GM23338 (cell line): ENCODE measurements at regions not wholly inside any gene's neighbourhood (a gene's known extent, or its start where the extent isn't known, plus 50 kb on each side); places are given as distances from the start of the nearest gene placed in this dataset.
A peak's percentile ranks its signal among the peaks of the same experiment; 100 is the strongest.

Experiments
- ATAC-seq: fragments of 200-7000 bp; cut with Tn5 transposase; 3 replicates; pipeline ENCODE4 v1.9.1; 2020
- DNase-seq: peaks from one replicate; pipeline ENCODE4 v3.0.0-alpha.2; 2015; ENCODE audit warnings: low spot score
- H2AFZ ChIP-seq: fragments of 200-600 bp; sonication (generic); 2 replicates; pipeline ENCODE4 v1.8.0; 2016; ENCODE audit warnings: antibody characterized with exemption, mild to moderate bottlenecking, moderate library complexity
- H3F3A ChIP-seq: fragments of 200-600 bp; sonication (generic); replicated peaks from 2 replicates; pipeline ENCODE4 v1.8.0; 2017; ENCODE audit warnings: antibody characterized with exemption, mixed run types, low read depth
- H3K27ac ChIP-seq: fragments of 200-600 bp; sonication (generic); 2 replicates; pipeline ENCODE4 v1.6.1; 2016; ENCODE audit warnings: low read depth
- H3K27me3 ChIP-seq: fragments of 200-600 bp; sonication (generic); 2 replicates; pipeline ENCODE4 v1.8.0; 2016; ENCODE audit warnings: mild to moderate bottlenecking, mixed run types, moderate library complexity; ENCODE audit not compliant: insufficient read depth
- H3K36me3 ChIP-seq: fragments of 200-600 bp; sonication (generic); 2 replicates; pipeline ENCODE4 v1.8.0; 2016; ENCODE audit warnings: mild to moderate bottlenecking; ENCODE audit not compliant: insufficient read depth
- H3K4me1 ChIP-seq: fragments of 200-600 bp; sonication (generic); 2 replicates; pipeline ENCODE4 v1.8.0; 2016; ENCODE audit warnings: mild to moderate bottlenecking, moderate library complexity; ENCODE audit not compliant: insufficient read depth
- H3K4me2 ChIP-seq: fragments of 200-600 bp; sonication (generic); 2 replicates; pipeline ENCODE4 v1.7.1; 2017; ENCODE audit warnings: mixed run types
- H3K4me3 ChIP-seq: fragments of 200-600 bp; sonication (generic); 2 replicates; pipeline ENCODE4 v1.6.1; 2016; ENCODE audit warnings: mixed run types
- H3K79me2 ChIP-seq: fragments of 200-600 bp; sonication (generic); replicated peaks from 2 replicates; pipeline ENCODE4 v1.8.0; 2017; ENCODE audit warnings: mild to moderate bottlenecking; ENCODE audit not compliant: insufficient read depth
- H3K9me2 ChIP-seq: fragments of 200-600 bp; sonication (generic); 2 replicates; pipeline ENCODE4 v1.8.0; 2017; ENCODE audit not compliant: insufficient read depth
- H4K20me1 ChIP-seq: fragments of 200-600 bp; sonication (generic); replicated peaks from 2 replicates; pipeline ENCODE4 v1.8.0; 2017; ENCODE audit warnings: mild to moderate bottlenecking; ENCODE audit not compliant: insufficient read depth
- H3K27ac Mint-ChIP-seq: 2 replicates; pipeline ENCODE4 v1.8.0; 2020; ENCODE audit warnings: inconsistent platforms, mild to moderate bottlenecking, moderate library complexity, mixed read lengths
- H3K27me3 Mint-ChIP-seq: 3 replicates; pipeline ENCODE4 v1.8.0; 2022; ENCODE audit warnings: low read depth, mild to moderate bottlenecking, moderate library complexity, mixed read lengths, inconsistent platforms; ENCODE audit not compliant: insufficient read depth, poor library complexity
- H3K36me3 Mint-ChIP-seq: 3 replicates; pipeline ENCODE4 v1.8.0; 2021; ENCODE audit warnings: low read depth, mild to moderate bottlenecking, inconsistent platforms, moderate library complexity, mixed read lengths
- H3K4me1 Mint-ChIP-seq: 3 replicates; pipeline ENCODE4 v1.8.0; 2020; ENCODE audit warnings: mild to moderate bottlenecking, inconsistent platforms, mixed read lengths
- H3K4me3 Mint-ChIP-seq: 3 replicates; pipeline ENCODE4 v1.8.0; 2021; ENCODE audit warnings: moderate library complexity, mild to moderate bottlenecking, inconsistent platforms, mixed read lengths
- H3K9me3 Mint-ChIP-seq: 3 replicates; pipeline ENCODE4 v1.8.0; 2020; ENCODE audit warnings: moderate library complexity, mild to moderate bottlenecking, inconsistent platforms, mixed read lengths
- CREB1 ChIP-seq: fragments of 250-450 bp; sonication (Bioruptor Pico); IDR thresholded peaks from 2 replicates; pipeline ENCODE4 v1.5.0; 2020; ENCODE audit warnings: low read depth, mild to moderate bottlenecking, moderate library complexity
- CTCF ChIP-seq, 2 experiments: fragments of 200-600 bp in 1 of 2; sonication (generic) in 1 of 2; conservative IDR thresholded peaks; 2 replicates each; pipeline versions ENCODE4 v1.5.1 to v1.6.1; 2016 to 2017; ENCODE audit warnings: antibody characterized with exemption in 2 of 2, low read depth in 2 of 2, mild to moderate bottlenecking in 2 of 2, moderate library complexity in 1 of 2
- ETS1 ChIP-seq: IDR thresholded peaks from 2 replicates; pipeline ENCODE4 v1.6.1; 2016; ENCODE audit warnings: antibody characterized with exemption
- EZH2 ChIP-seq: fragments of 200-600 bp; sonication (generic); IDR thresholded peaks from one replicate; pipeline ENCODE4 v1.8.0; 2017; ENCODE audit warnings: antibody characterized with exemption, mild to moderate bottlenecking, low read depth; ENCODE audit not compliant: unreplicated experiment
- EZH2phosphoT487 ChIP-seq: fragments of 200-600 bp; sonication (generic); IDR thresholded peaks from one replicate; pipeline ENCODE4 v1.8.1; 2018; ENCODE audit warnings: antibody characterized with exemption; ENCODE audit not compliant: unreplicated experiment
- JUNB ChIP-seq: IDR thresholded peaks from one replicate; pipeline ENCODE4 v1.6.1; 2016; ENCODE audit warnings: antibody characterized with exemption; ENCODE audit not compliant: unreplicated experiment
- NANOG ChIP-seq: IDR thresholded peaks from 2 replicates; pipeline ENCODE4 v1.6.1; 2016; ENCODE audit warnings: antibody characterized with exemption, borderline replicate concordance
- POLR2AphosphoS5 ChIP-seq: IDR thresholded peaks from 2 replicates; pipeline ENCODE4 v1.6.1; 2016; ENCODE audit warnings: antibody characterized with exemption, low read depth
- REST ChIP-seq: IDR thresholded peaks from one replicate; pipeline ENCODE4 v1.6.1; 2018; ENCODE audit warnings: antibody characterized with exemption; ENCODE audit not compliant: unreplicated experiment
- STAT1 ChIP-seq: IDR thresholded peaks from one replicate; pipeline ENCODE4 v1.6.1; 2016; ENCODE audit warnings: antibody characterized with exemption; ENCODE audit not compliant: unreplicated experiment
- ZNF114 ChIP-seq: fragments of 250-450 bp; sonication (Bioruptor Pico); IDR thresholded peaks from 2 replicates; pipeline ENCODE4 v1.5.0; 2020; ENCODE audit warnings: mild to moderate bottlenecking, moderate library complexity
- ZNF331 ChIP-seq: fragments of 250-450 bp; sonication (Bioruptor Pico); IDR thresholded peaks from 2 replicates; pipeline ENCODE4 v1.5.0; 2020; ENCODE audit warnings: low read depth, mild to moderate bottlenecking, moderate library complexity
- ZNF462 ChIP-seq: fragments of 250-450 bp; sonication (Bioruptor Pico); IDR thresholded peaks from 2 replicates; pipeline ENCODE4 v1.5.0; 2020; ENCODE audit warnings: mild to moderate bottlenecking, moderate library complexity

- 0 out of 2 replicates have a peak overlapping the region, but pooled peaks have one; percentile 39 for H2AFZ ChIP-seq
Measured at GRCh38 chr13:44834404-44834803, 154.9 kb downstream of the NUFIP1 start.

More at GRCh38 chr13:44834404-44834803, 154.9 kb downstream of the NUFIP1 start:
- peaks cover 9% of the 10 kb centered on the region for H3K9me2 ChIP-seq
- no peak for DNase-seq
- TF ChIP-seq CTCF (conservative IDR thresholded peaks at IDR 0.05; ENCODE audit: low read depth in 2 of 2) = no peak
- no peak for TF ChIP-seq NANOG
- no peak for TF ChIP-seq POLR2AphosphoS5
- no peak for TF ChIP-seq STAT1
- no peak for TF ChIP-seq ZNF114
- no peak for TF ChIP-seq JUNB
- no peak for TF ChIP-seq ZNF462 (CRISPR knock-in tag)
- TF ChIP-seq CREB1 (CRISPR knock-in tag) = no peak
- no peak for TF ChIP-seq ZNF331
- TF ChIP-seq ETS1 = no peak
- no peak for TF ChIP-seq EZH2
- no peak for TF ChIP-seq REST
- TF ChIP-seq EZH2phosphoT487 = no peak
- H3K4me1 ChIP-seq = no peaks in the 10 kb centered on the region
- H3F3A ChIP-seq = no peaks in the 10 kb centered on the region
- H3K4me1 Mint-ChIP-seq = no peaks in the 10 kb centered on the region
- no peak overlapping the region for H3K27ac ChIP-seq
- no peak overlapping the region for H3K4me3 ChIP-seq
- H3K9me3 Mint-ChIP-seq = no peaks in the 10 kb centered on the region
- no peaks in the 10 kb centered on the region for H4K20me1 ChIP-seq
- no peak for ATAC-seq
- H3K4me3 Mint-ChIP-seq = no peak overlapping the region
- no peak overlapping the region for H3K4me2 ChIP-seq
- no peaks in the 10 kb centered on the region for H3K79me2 ChIP-seq
- no peaks in the 10 kb centered on the region for H3K36me3 ChIP-seq
- H3K27ac Mint-ChIP-seq = no peak overlapping the region
- H3K27me3 Mint-ChIP-seq = no peaks in the 10 kb centered on the region
- H3K36me3 Mint-ChIP-seq = no peaks in the 10 kb centered on the region
- H3K27me3 ChIP-seq = no peaks in the 10 kb centered on the region
